CD4-positive, alpha-beta T cell (primary cell): ENCODE measurements at regions not wholly inside any gene's neighbourhood (a gene's known extent, or its start where the extent isn't known, plus 50 kb on each side); places are given as distances from the start of the nearest gene placed in this dataset.

ENCODE experiments used
- ATAC-seq: fragments of 200-7000 bp; cut with Tn5 transposase; one replicate; pipeline ENCODE4 v1.10.0; 2022; ENCODE audit warnings: mild to moderate bottlenecking; ENCODE audit not compliant: poor library complexity
- CTCF ChIA-PET: fragments of 350-600 bp; sonication (Branson Sonifier 250); formaldehyde crosslinking; loops from one replicate; lab custom pipeline; 2021; ENCODE audit warnings: antibody characterized with exemption, inconsistent platforms; lab: Charles Lee
- POLR2A ChIA-PET: fragments of 350-600 bp; sonication (Branson Sonifier 250); formaldehyde crosslinking; loops from one replicate; lab custom pipeline; 2021; ENCODE audit warnings: antibody characterized with exemption, inconsistent platforms; lab: Charles Lee
- DNase-seq, 14 experiments: peaks; one replicate each; pipeline ENCODE4 v3.0.0-alpha.2; 2013 to 2020; ENCODE audit warnings: mixed read lengths in 2 of 14
- H3K27ac ChIP-seq, 2 donors: one replicate each; pipeline versions ENCODE4 v1.5.1 to v1.7.0; 2013; ENCODE audit warnings: low read length in 2 of 2, low read depth in 1 of 2, mild to moderate bottlenecking in 1 of 2
- H3K27me3 ChIP-seq, 2 experiments: 1 replicate in 1 of 2; 2 replicates in 1 of 2; pipeline versions ENCODE4 v1.6.1 to v1.7.0; 2013; ENCODE audit warnings: low read length in 2 of 2, control low read depth in 1 of 2, mild to moderate bottlenecking in 1 of 2, moderate library complexity in 1 of 2; ENCODE audit not compliant: insufficient read depth in 2 of 2, control insufficient read depth in 1 of 2
- H3K36me3 ChIP-seq: one replicate; pipeline ENCODE4 v1.6.1; 2013; ENCODE audit warnings: low read length, control low read depth; ENCODE audit not compliant: insufficient read depth
- H3K4me1 ChIP-seq: one replicate; pipeline ENCODE4 v1.6.1; 2013; ENCODE audit warnings: low read length, control low read depth; ENCODE audit not compliant: insufficient read depth
- H3K4me3 ChIP-seq: one replicate; pipeline ENCODE4 v1.5.1; 2013; ENCODE audit warnings: mild to moderate bottlenecking, low read length, moderate library complexity
- H3K9me3 ChIP-seq, 2 experiments: 1 replicate in 1 of 2; 2 replicates in 1 of 2; pipeline versions ENCODE4 v1.6.1 to v1.7.0; 2013; ENCODE audit warnings: low read length in 2 of 2, mild to moderate bottlenecking in 2 of 2, control low read depth in 1 of 2, moderate library complexity in 1 of 2; ENCODE audit not compliant: control insufficient read depth in 1 of 2, insufficient read depth in 1 of 2
- H3K27ac Mint-ChIP-seq: one replicate; pipeline ENCODE4 v1.8.0; 2020; ENCODE audit warnings: mixed read lengths
- H3K27me3 Mint-ChIP-seq: one replicate; pipeline ENCODE4 v1.8.0; 2021; ENCODE audit warnings: mixed read lengths
- H3K36me3 Mint-ChIP-seq: one replicate; pipeline ENCODE4 v1.8.0; 2021; ENCODE audit warnings: low read depth, mixed read lengths
- H3K4me1 Mint-ChIP-seq: one replicate; pipeline ENCODE4 v1.8.0; 2021; ENCODE audit warnings: low read depth, mixed read lengths
- H3K4me3 Mint-ChIP-seq: one replicate; pipeline ENCODE4 v1.8.0; 2020; ENCODE audit warnings: mild to moderate bottlenecking, mixed read lengths
- H3K9me3 Mint-ChIP-seq: one replicate; pipeline ENCODE4 v1.8.0; 2020; ENCODE audit warnings: mixed read lengths
- CTCF ChIP-seq: fragments of 200-600 bp; IDR thresholded peaks from one replicate; pipeline ENCODE4 v1.8.0; 2022; ENCODE audit warnings: antibody characterized with exemption, mild to moderate bottlenecking
- intact Hi-C, 2 experiments: fragments of 100-400 bp; cut with DNase I in 1 of 2; cut with micrococcal nuclease in 1 of 2; formaldehyde crosslinking; loops; one replicate each; pipeline versions ENCODE4 v1.15.1 to v1.9.0; 2023 to 2025; cut with DNase I, micrococcal nuclease

GRCh38 chr4:140293979-140294378 lies 79.5 kb upstream of the SCOC start:
- Mint-ChIP-seq H3K4me1 (no peaks in the 10 kb centered on the region), H3K27me3 (no peaks in the 10 kb centered on the region), H3K27ac (no peak overlapping the region), H3K4me3 (no peak overlapping the region), H3K9me3 (no peaks in the 10 kb centered on the region), H3K36me3 (no peaks in the 10 kb centered on the region)
- ChIA-PET POLR2A (no interaction called here), CTCF (no interaction called here)
- no peaks in the 10 kb centered on the region for H3K9me3 ChIP-seq
- peaks cover 0 to 3% of the 10 kb centered on the region in 2 experiments for H3K27me3 ChIP-seq
- intact Hi-C loops, result no loop called here
- H3K4me1 ChIP-seq, result no peaks in the 10 kb centered on the region
- H3K27ac ChIP-seq, result no peak overlapping the region
- DNase-seq (no peak), ATAC-seq (no peak)
- H3K4me3 ChIP-seq, result no peak overlapping the region
- H3K36me3 ChIP-seq, result no peaks in the 10 kb centered on the region
- TF ChIP-seq CTCF, result no peak

GRCh38 chr4:140291259-140291658 lies 82.2 kb upstream of the SCOC start:
- no peak for TF ChIP-seq CTCF
- Histone ChIP-seq H3K27me3 (peaks cover 0 to 3% of the 10 kb centered on the region in 2 experiments), H3K36me3 (no peaks in the 10 kb centered on the region), H3K4me1 (no peaks in the 10 kb centered on the region), H3K4me3 (no peak overlapping the region), H3K9me3 (no peaks in the 10 kb centered on the region), H3K27ac (no peak overlapping the region)
- CTCF ChIA-PET, result no interaction called here
- ATAC-seq (no peak), DNase-seq (no peak)
- H3K36me3 Mint-ChIP-seq, result no peaks in the 10 kb centered on the region
- H3K4me3 Mint-ChIP-seq, result no peak overlapping the region
- intact Hi-C loops, result no loop called here
- no peak overlapping the region for H3K27ac Mint-ChIP-seq
- POLR2A ChIA-PET, result no interaction called here
- no peaks in the 10 kb centered on the region for H3K9me3 Mint-ChIP-seq
- no peaks in the 10 kb centered on the region for H3K27me3 Mint-ChIP-seq
- no peaks in the 10 kb centered on the region for H3K4me1 Mint-ChIP-seq

- Histone ChIP-seq H3K9me3 (no peaks in the 10 kb centered on the region), H3K4me1 (no peaks in the 10 kb centered on the region), H3K36me3 (no peaks in the 10 kb centered on the region), H3K27me3 (peaks cover 0 to 3% of the 10 kb centered on the region in 2 experiments), H3K4me3 (no peak overlapping the region), H3K27ac (no peak overlapping the region)
- intact Hi-C loops, result no loop called here
- H3K36me3 Mint-ChIP-seq, result no peaks in the 10 kb centered on the region
- ChIA-PET POLR2A (no interaction called here), CTCF (no interaction called here)
- H3K4me3 Mint-ChIP-seq, result no peak overlapping the region
- DNase-seq, result no peak
- no peaks in the 10 kb centered on the region for H3K4me1 Mint-ChIP-seq
- no peaks in the 10 kb centered on the region for H3K27me3 Mint-ChIP-seq
- H3K9me3 Mint-ChIP-seq, result no peaks in the 10 kb centered on the region
- ATAC-seq, result no peak
- TF ChIP-seq CTCF, result no peak
- no peak overlapping the region for H3K27ac Mint-ChIP-seq
These were observed 84.0 kb upstream of the SCOC start for GRCh38 chr4:140289486-140289885.
